ENCODE measurements at regions not wholly inside any gene's neighbourhood (a gene's known extent, or its start where the extent isn't known, plus 50 kb on each side); places are given as distances from the start of the nearest gene placed in this dataset.

DNA sequence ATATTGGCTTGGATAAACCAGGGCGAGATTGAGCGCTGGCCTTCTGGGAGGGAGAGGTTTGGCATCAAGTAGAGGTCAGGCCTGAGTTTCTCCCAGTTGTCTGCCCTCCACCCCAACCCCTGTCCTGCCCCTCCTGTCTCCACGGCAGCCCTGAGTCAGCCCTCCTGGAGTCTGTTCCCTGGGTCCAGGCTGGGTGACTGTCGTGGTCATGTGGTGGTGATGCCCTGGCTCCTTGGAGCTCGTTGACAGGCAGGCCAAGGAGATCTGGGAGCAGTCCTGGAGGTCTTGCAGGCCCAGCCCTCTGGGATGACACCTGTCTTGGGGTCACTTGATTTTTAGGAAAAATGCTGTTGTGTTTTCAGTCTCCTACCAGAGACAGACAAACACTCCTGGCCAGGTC, 53.6 kb upstream of the PODXL start:
- TF ChIP-seq CTCF (IDR thresholded peaks at IDR 0.05; ENCODE audit: control insufficient read depth, insufficient read depth, low read depth, low read length, missing control alignments): no peak
- no peak for DNase-seq (ENCODE audit: low read depth)
- no peak overlapping the region for H3K4me3 ChIP-seq (ENCODE audit: control insufficient read depth, low read depth, low read length)

DNA sequence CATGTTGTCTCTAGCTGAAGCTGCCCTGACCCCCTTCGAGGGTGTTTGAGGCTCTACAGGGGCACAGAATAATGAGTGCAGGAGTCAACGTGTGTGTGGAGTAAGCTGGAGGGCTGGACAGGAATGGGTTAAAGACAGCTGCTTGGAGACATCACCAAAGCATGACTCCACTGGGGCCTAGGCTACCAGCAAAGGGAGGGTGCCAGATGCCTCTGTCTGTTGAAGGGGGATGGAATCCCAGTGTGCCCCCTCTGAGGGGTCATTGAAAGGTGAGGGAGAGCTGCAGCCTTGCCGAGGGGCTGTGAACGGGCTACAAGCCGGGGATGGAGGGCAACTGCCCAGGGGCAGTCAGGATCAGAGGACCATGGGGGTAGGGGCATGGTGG, 51.7 kb upstream of the PODXL start:
- DNase-seq (ENCODE audit: low read depth): no peak
- no peak overlapping the region for H3K4me3 ChIP-seq (ENCODE audit: control insufficient read depth, low read depth, low read length)
- no peak for TF ChIP-seq CTCF (IDR thresholded peaks at IDR 0.05; ENCODE audit: control insufficient read depth, insufficient read depth, low read depth, low read length, missing control alignments)

DNA sequence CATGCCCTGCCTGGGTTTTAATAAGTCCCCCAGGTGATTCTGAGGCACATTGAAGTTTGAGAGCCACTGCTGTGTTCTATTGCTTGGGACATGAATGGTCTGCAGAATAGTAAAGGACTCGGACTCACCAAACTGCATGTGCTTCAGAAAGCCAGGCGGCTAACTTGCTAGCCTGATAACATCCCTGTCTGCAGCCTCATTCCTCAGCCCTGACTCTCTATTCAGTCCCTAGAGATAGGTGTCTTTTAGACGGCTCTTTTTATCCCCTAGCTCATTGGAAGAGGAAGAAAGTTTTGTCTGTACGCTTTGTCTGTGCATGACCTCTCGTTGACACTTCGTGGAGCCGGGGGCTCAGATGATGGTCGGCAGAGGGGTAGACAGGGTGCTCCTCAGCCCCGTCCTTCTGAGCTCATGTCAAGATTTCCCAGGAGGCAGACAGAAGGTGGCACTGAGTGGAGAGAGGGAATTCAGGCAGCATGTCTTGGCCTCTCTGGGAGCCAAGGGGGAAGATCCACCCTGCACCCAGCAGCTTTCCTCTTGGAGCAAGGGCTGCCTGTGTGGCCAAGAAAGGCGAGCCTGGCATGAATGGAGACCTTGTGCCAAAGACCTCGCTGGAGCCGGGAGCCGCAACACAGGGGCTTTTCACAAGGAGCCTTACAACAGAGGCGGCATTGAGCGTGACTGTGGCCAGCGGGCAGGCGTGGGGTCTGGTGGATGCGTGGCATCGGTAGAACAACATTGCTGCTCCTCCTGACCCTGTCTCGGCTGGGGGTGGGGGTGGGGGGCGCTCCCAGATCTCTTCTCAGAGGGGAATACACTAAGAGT, 51.1 kb upstream of the PODXL start:
- no peak for DNase-seq (ENCODE audit: low read depth)
- no peak for TF ChIP-seq CTCF (IDR thresholded peaks at IDR 0.05; ENCODE audit: control insufficient read depth, insufficient read depth, low read depth, low read length, missing control alignments)
- H3K4me3 ChIP-seq (ENCODE audit: control insufficient read depth, low read depth, low read length): no peak overlapping the region

GRCh38 chr7:131606346-131607290, 50.2 kb upstream of the PODXL start:
- no peak for DNase-seq (ENCODE audit: low read depth)
- H3K4me3 ChIP-seq (ENCODE audit: control insufficient read depth, low read depth, low read length): no peak overlapping the region
- TF ChIP-seq CTCF (IDR thresholded peaks at IDR 0.05; ENCODE audit: control insufficient read depth, insufficient read depth, low read depth, low read length, missing control alignments): no peak

Data from AG09309 (cell line).